8988T (cell line): ENCODE measurements at regions not wholly inside any gene's neighbourhood (a gene's known extent, or its start where the extent isn't known, plus 50 kb on each side); places are given as distances from the start of the nearest gene placed in this dataset.

Source experiments
- DNase-seq: peaks from one replicate; pipeline ENCODE4 v3.0.0; 2011

DNA sequence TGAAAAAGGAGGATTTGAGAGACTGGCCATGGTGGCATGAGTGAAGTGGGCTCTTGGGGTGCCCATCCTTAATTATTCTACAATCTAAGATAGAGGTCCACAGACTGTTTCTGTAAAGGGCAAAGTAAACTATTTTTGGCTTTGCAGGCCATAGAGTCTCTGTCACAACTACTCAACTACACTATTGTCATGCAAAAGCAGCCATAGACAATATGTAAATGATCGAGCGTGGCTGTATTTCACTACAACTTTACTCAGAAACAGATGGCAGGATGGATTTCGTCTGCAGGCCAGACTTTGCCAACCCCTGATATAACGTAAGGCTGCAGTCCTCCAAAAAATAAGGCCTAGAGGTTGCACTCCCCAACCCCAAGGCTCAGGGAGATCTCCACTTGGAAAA lies 58.2 kb upstream of the NAA20 start:
- DNase-seq: no peak

DNA sequence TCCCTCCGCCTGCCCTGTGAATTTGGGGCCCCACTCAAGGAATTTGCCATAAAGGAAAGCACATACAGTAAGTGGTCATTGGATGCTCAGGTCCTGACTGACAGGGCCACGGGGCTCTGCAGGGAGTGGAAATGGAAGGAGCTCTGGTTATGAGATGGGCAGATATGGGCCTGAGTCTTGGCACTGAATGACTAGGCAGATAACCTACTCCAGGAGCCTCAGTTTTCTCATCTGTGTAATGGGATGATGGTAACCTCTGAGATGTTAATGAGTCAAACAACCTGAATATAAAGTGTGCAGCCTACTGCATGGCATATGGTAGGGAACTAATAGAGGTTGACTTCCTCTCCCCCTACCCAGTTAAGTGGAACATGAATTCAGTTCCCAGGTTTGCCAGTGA lies 56.4 kb upstream of the NAA20 start:
- DNase-seq: no peak

- no peak for DNase-seq
Measured at GRCh38 chr20:19961293-19961692, 55.9 kb upstream of the NAA20 start.

DNA sequence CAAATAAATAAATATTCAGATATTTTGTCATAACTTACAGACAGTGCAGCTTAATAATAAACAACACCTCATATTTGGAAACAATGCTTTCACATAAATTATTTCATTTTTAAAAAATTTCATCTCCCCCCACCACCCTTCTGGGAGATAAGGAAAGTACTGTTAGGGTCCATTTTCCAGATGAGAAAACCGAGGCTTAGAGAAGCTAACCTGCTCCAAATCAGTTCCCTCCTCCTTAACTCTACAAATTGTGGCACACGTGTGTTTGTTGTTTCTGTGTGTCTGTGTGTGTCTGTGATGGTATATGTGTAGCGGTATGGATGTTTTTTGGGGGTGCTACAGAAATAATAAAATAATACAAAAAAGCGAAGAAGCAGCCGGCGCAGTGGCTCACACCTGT lies 54.2 kb upstream of the NAA20 start:
- DNase-seq: no peak

DNA sequence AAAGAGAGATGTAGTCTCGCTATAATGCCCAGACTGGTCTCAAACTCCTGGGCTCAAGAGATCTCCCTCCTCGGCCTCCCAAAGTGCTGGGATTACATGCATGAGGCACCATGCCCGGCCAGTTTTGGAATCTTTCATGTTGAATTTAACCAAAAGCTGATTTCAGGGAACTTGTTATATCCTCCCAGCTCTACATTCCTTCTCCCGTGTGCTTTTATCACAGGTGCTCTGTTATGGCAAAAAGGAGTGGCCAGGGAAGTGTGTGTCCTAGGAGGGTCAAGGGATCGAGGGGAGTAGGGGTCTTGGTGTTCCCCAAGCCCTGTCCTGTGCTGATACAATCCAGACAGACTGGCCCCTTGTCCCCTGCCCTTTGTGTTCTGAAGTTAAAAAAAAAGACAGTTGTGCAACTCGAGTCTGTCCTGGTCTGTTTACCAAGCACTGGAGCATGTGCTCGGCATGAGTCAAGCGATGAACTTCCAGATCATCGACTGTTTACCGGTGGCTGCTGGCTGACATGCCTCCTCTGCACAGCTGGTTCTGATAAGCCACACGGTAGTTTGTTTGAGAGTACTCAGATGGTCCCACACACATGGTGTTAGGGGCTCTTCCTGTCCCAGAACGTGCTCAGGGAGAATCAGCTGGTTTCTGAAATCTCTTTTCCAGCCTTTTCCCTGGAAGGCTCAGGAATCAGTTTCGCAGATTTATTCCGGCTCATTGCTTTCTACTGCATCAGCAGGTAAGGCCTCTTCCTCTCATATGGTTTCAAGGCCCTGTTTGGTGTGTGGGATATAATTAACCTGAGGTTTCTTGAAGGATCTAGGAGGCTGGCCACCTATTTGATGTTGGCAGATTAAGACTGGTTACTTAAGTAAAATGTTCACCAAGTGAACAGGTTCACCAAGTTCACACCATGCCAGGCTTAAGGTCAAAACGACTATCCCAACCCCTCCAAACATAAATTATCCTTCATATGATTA lies 52.6 kb upstream of the NAA20 start:
- no peak for DNase-seq

- no peak for DNase-seq
Measured at GRCh38 chr20:19966840-19967239, 50.3 kb upstream of the NAA20 start.
